Trophoblast cell (in vitro differentiated cells and primary cell): ENCODE measurements at regions not wholly inside any gene's neighbourhood (a gene's known extent, or its start where the extent isn't known, plus 50 kb on each side); places are given as distances from the start of the nearest gene placed in this dataset.
"Not testable (repeated sequence)": the region's sequence is repeated elsewhere in the genome, so short reads cannot be mapped to it uniquely, and the experiment has no call there.

Experiments used
- DNase-seq, 2 donors: peaks; one replicate each; pipeline ENCODE4 v3.0.0-alpha.2; 2016
- H2AFZ ChIP-seq: 2 replicates; pipeline ENCODE4 v1.6.1; 2013; ENCODE audit warnings: low read length, moderate library complexity, mild to moderate bottlenecking; ENCODE audit not compliant: insufficient read depth, poor library complexity
- H2AK5ac ChIP-seq: 2 replicates; pipeline ENCODE4 v1.6.1; 2013; ENCODE audit warnings: mild to moderate bottlenecking, low read length
- H2BK120ac ChIP-seq: 2 replicates; pipeline ENCODE4 v1.6.1; 2013; ENCODE audit warnings: low read length, mild to moderate bottlenecking, moderate library complexity; ENCODE audit not compliant: insufficient read depth, poor library complexity
- H2BK12ac ChIP-seq: 2 replicates; pipeline ENCODE4 v1.6.1; 2013; ENCODE audit warnings: mild to moderate bottlenecking, low read length, moderate library complexity
- H2BK5ac ChIP-seq: 2 replicates; pipeline ENCODE4 v1.6.1; 2013; ENCODE audit warnings: low read length, low read depth, moderate library complexity, mild to moderate bottlenecking; ENCODE audit not compliant: poor library complexity
- H3K14ac ChIP-seq: 2 replicates; pipeline ENCODE4 v1.6.1; 2013; ENCODE audit warnings: mild to moderate bottlenecking, low read length
- H3K18ac ChIP-seq: 2 replicates; pipeline ENCODE4 v1.6.1; 2013; ENCODE audit warnings: mild to moderate bottlenecking, low read length
- H3K23ac ChIP-seq: 2 replicates; pipeline ENCODE4 v1.6.1; 2013; ENCODE audit warnings: low read length
- H3K27ac ChIP-seq: 2 replicates; pipeline ENCODE4 v1.5.1; 2013; ENCODE audit warnings: low read depth, mild to moderate bottlenecking, inconsistent platforms, low read length, moderate library complexity
- H3K27me3 ChIP-seq: 2 replicates; pipeline ENCODE4 v1.6.1; 2013; ENCODE audit warnings: inconsistent platforms, mild to moderate bottlenecking, low read length, moderate library complexity; ENCODE audit not compliant: insufficient read depth
- H3K36me3 ChIP-seq, 2 experiments: 1 replicate in 1 of 2; 2 replicates in 1 of 2; pipeline ENCODE4 v1.6.1; 2013; ENCODE audit warnings: low read length in 2 of 2, mild to moderate bottlenecking in 2 of 2, moderate library complexity in 1 of 2; ENCODE audit not compliant: insufficient read depth in 2 of 2, control insufficient read depth in 1 of 2
- H3K4ac ChIP-seq: 2 replicates; pipeline ENCODE4 v1.6.1; 2013; ENCODE audit warnings: low read depth, mild to moderate bottlenecking, low read length, moderate library complexity
- H3K4me1 ChIP-seq, 2 experiments: 1 replicate in 1 of 2; 2 replicates in 1 of 2; pipeline ENCODE4 v1.6.1; 2013; ENCODE audit warnings: low read length in 2 of 2, mild to moderate bottlenecking in 2 of 2, moderate library complexity in 1 of 2; ENCODE audit not compliant: insufficient read depth in 2 of 2, control insufficient read depth in 1 of 2
- H3K4me2 ChIP-seq: 2 replicates; pipeline ENCODE4 v1.6.1; 2013; ENCODE audit warnings: inconsistent platforms, mild to moderate bottlenecking, low read length, moderate library complexity
- H3K4me3 ChIP-seq: 2 replicates; pipeline ENCODE4 v1.5.1; 2013; ENCODE audit warnings: mild to moderate bottlenecking, low read depth, low read length, inconsistent platforms
- H3K79me1 ChIP-seq: one replicate; pipeline ENCODE4 v1.6.1; 2013; ENCODE audit warnings: low read length
- H3K79me2 ChIP-seq: 2 replicates; pipeline ENCODE4 v1.6.1; 2013; ENCODE audit warnings: low read length, mild to moderate bottlenecking; ENCODE audit not compliant: control insufficient read depth, insufficient read depth, poor library complexity
- H3K9ac ChIP-seq: 2 replicates; pipeline ENCODE4 v1.6.1; 2013; ENCODE audit warnings: mild to moderate bottlenecking, low read length
- H3K9me3 ChIP-seq: 2 replicates; pipeline ENCODE4 v1.6.1; 2013; ENCODE audit warnings: low read depth, mild to moderate bottlenecking, control low read depth, inconsistent platforms, low read length; ENCODE audit not compliant: insufficient read depth
- H4K12ac ChIP-seq: 2 replicates; pipeline ENCODE4 v1.6.1; 2013; ENCODE audit warnings: low read depth, mild to moderate bottlenecking, low read length, moderate library complexity
- H4K8ac ChIP-seq: 2 replicates; pipeline ENCODE4 v1.6.1; 2013; ENCODE audit warnings: low read depth, mild to moderate bottlenecking, low read length, moderate library complexity
- H4K91ac ChIP-seq: one replicate; pipeline ENCODE4 v1.6.1; 2013; ENCODE audit warnings: low read depth, mild to moderate bottlenecking, low read length, moderate library complexity
- WGBS: extraction: QIAGEN DNeasy Blood & Tissue Kit; methylation state at CpG from one replicate; pipeline ENCODE4 v1.1.7; 2013; ENCODE audit warnings: missing lambda C conversion rate; ENCODE audit not compliant: insufficient read length, insufficient coverage; ENCODE audit errors: extremely low coverage; 5-methylcytosine and 5-hydroxymethylcytosine counted together

DNA sequence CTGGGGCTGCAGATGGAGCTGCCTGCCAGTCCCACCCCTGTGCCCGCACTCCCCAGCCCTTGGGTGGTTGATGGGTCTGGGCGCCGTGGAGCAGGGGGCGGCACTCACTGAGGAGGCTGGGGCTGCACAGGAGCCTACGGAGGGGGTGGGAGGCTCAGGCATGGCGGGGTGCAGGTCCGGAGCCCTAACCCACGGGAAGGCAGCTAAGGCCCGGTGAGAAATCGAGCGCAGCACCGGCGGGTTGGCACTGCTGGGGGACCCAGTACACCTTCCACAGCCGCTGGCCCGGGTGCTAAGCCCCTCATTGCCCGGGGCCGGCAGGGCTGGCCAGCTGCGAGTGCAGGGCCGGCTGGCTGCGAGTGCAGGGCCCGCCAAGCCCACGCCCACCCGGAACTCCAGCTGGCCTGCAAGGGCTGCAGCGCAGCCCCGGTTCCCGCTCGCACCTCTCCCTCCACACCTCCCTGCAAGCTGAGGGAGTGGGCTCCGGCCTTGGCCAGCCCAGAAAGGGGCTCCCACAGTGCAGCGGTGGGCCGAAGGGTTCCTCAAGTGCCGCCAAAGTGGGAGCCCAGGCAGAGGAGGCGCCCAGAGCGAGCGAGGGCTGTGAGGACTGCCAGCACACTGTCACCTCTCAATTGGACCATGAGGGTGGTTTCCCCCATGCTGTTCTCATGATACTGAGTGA lies 80.8 kb upstream of the LUZP2 start:
- not testable (repeated sequence) for H3K18ac ChIP-seq, H3K23ac ChIP-seq, H3K36me3 ChIP-seq, DNase-seq, H2BK12ac ChIP-seq, H3K4me3 ChIP-seq, H2BK5ac ChIP-seq, H4K91ac ChIP-seq, H3K4me1 ChIP-seq, H3K27me3 ChIP-seq, H3K4me2 ChIP-seq, H2BK120ac ChIP-seq, H3K14ac ChIP-seq, H3K79me2 ChIP-seq, H3K4ac ChIP-seq, H2AFZ ChIP-seq, H3K9me3 ChIP-seq, H2AK5ac ChIP-seq, H4K12ac ChIP-seq, H3K27ac ChIP-seq, H3K79me1 ChIP-seq, H3K9ac ChIP-seq, H4K8ac ChIP-seq
- WGBS = no CpG with 5 or more reads among the region's 34 CpGs

DNA sequence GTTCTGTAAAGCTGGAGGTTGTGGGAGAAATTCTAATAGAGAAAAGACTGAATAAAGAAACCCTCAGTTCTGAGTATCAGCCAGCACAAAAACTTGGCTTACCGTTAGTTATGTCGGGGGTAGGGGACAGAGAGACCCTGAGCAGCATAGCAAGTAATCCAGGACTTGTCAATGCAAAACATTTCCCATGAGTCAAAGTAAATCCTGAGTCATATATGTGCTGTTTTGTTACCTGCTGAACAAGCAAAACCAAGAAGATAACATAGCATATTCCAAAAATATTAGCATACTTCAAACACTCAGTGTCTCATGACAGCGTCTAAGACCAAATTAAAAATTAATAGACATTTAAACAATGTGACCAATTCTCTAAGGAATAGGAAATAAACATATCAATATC lies 75.1 kb upstream of the LUZP2 start:
- peak in 1 of 2 donors; percentile 1 for DNase-seq
- Histone ChIP-seq H3K9me3 (no peaks in the 10 kb centered on the region), H3K27me3 (no peaks in the 10 kb centered on the region), H3K4me2 (no peak overlapping the region), H3K79me1 (peaks cover 7% of the 10 kb centered on the region), H3K18ac (no peak overlapping the region), H3K27ac (no peak overlapping the region), H2BK5ac (peak overlapping the region; percentile 76), H3K4me1 (peaks cover 0 to 5% of the 10 kb centered on the region in 2 experiments), H3K79me2 (no peaks in the 10 kb centered on the region), H2BK12ac (peak overlapping the region; percentile 50), H4K91ac (peak overlapping the region; percentile 47), H4K12ac (no peak overlapping the region), H3K14ac (peak overlapping the region; percentile 56), H3K23ac (no peak overlapping the region), H3K4ac (no peak overlapping the region), H3K9ac (no peak overlapping the region), H3K36me3 (no peaks in the 10 kb centered on the region), H4K8ac (peak overlapping the region; percentile 65), H2AFZ (peak overlapping the region; percentile 71), H3K4me3 (no peak overlapping the region), H2AK5ac (no peak overlapping the region), H2BK120ac (peak overlapping the region; percentile 80)
- WGBS = no CpG with 5 or more reads among the region's 3 CpGs

DNA sequence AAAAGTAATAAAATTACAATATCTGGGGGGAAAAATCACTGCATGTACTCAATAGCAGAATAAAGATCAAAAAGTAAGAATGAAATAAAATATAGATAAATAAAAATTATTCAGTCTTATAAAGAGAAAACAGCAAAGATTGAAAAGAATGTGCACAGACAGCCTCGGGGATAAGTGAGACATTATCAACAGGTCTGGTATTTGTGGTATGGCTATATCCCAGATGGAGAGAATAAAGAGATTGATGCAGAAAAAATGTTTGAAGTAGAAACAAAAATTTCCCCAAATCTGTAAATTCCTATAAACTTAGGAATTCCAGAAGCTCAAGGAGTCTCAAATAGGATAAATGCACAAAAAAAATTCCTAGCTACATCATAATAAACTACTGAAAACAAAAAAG lies 74.5 kb upstream of the LUZP2 start:
- H3K36me3 ChIP-seq = no peaks in the 10 kb centered on the region
- no peak overlapping the region for H3K18ac ChIP-seq

DNA sequence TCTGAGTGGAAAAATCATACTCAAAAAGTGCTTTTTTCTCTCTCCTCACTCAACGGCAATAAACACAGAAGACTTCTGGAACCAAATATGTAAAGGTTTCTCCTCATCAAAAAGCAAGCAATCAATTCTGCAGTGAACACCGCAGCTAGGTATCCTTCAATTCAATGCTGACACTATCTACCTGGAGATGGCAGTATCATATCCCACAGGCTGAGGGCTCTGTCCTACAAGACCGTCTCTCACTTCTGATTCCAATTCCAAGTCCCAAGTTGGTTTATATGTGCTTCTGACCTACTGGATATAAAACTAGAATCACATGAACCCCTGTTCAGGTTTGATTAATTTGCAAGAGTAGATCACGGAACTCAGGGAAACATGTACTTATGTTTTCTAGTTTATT lies 59.7 kb upstream of the LUZP2 start:
- Histone ChIP-seq H3K27me3 (no peaks in the 10 kb centered on the region), H3K79me1 (no peaks in the 10 kb centered on the region), H2AK5ac (no peak overlapping the region), H3K4me3 (no peak overlapping the region), H3K4me1 (no peaks in the 10 kb centered on the region), H3K18ac (no peak overlapping the region), H3K79me2 (no peaks in the 10 kb centered on the region), H2BK5ac (no peak overlapping the region), H3K9me3 (no peaks in the 10 kb centered on the region), H3K9ac (no peak overlapping the region), H2BK12ac (no peak overlapping the region), H4K12ac (no peak overlapping the region), H3K27ac (no peak overlapping the region), H3K4ac (no peak overlapping the region), H3K14ac (no peak overlapping the region), H2BK120ac (no peak overlapping the region), H3K23ac (no peak overlapping the region), H3K36me3 (no peaks in the 10 kb centered on the region), H4K8ac (no peak overlapping the region), H4K91ac (no peak overlapping the region), H3K4me2 (no peak overlapping the region), H2AFZ (no peak overlapping the region)
- no CpG with 5 or more reads among the region's 4 CpGs for WGBS
- no peak for DNase-seq

More for the DNA sequence above, 74.5 kb upstream of the LUZP2 start:
- Histone ChIP-seq H3K27me3 (no peaks in the 10 kb centered on the region), H3K4me3 (no peak overlapping the region), H4K91ac (no peak overlapping the region), H3K23ac (no peak overlapping the region), H3K79me2 (no peaks in the 10 kb centered on the region), H2BK12ac (no peak overlapping the region), H3K4me1 (peaks cover 0 to 5% of the 10 kb centered on the region in 2 experiments), H3K4ac (no peak overlapping the region), H2AFZ (no peak overlapping the region), H3K27ac (no peak overlapping the region), H3K79me1 (peaks cover 7% of the 10 kb centered on the region), H3K9ac (no peak overlapping the region), H4K8ac (no peak overlapping the region), H2BK5ac (no peak overlapping the region), H3K14ac (no peak overlapping the region), H3K9me3 (no peaks in the 10 kb centered on the region), H2BK120ac (no peak overlapping the region), H4K12ac (no peak overlapping the region), H3K4me2 (no peak overlapping the region), H2AK5ac (no peak overlapping the region)
- WGBS = no CpG with 5 or more reads among the region's 1 CpG
- peak; percentile 9 to 53 for DNase-seq
